Stimulated activated CD4-positive, alpha-beta T cell treated with anti-CD3 and anti-CD28 coated beads, TNF-alpha, amount 100 ng/mL, for 1 hour (primary cell): ENCODE measurements at regions not wholly inside any gene's neighbourhood (a gene's known extent, or its start where the extent isn't known, plus 50 kb on each side); places are given as distances from the start of the nearest gene placed in this dataset.
"Not testable (repeated sequence)": the region's sequence is repeated elsewhere in the genome, so short reads cannot be mapped to it uniquely, and the experiment has no call there.

Experiments
- DNase-seq, 3 donors: peaks; one replicate each; pipeline ENCODE4 v3.0.0-alpha.2; 2020; ENCODE audit warnings: low read depth in 3 of 3, low spot score in 1 of 3

- DNase-seq: no peak
Measured at GRCh38 chr2:160583813-160584537, 90.4 kb upstream of the RBMS1 start.

- no peak for DNase-seq
Measured at GRCh38 chr2:160584972-160585494, 91.4 kb upstream of the RBMS1 start.

- DNase-seq: no peak
Measured at GRCh38 chr2:160590664-160591063, 97.1 kb upstream of the RBMS1 start.

- no peak for DNase-seq
Measured at GRCh38 chr2:160592401-160592800, 98.8 kb upstream of the RBMS1 start.

GRCh38 chr2:160592993-160593392 lies 99.4 kb upstream of the RBMS1 start:
- DNase-seq: no peak

GRCh38 chr2:160596441-160596840 lies 102.8 kb upstream of the RBMS1 start:
- DNase-seq: no peak

- not testable (repeated sequence) for DNase-seq
Measured at GRCh38 chr2:160600437-160600836, 106.8 kb upstream of the RBMS1 start.

GRCh38 chr2:160602073-160602472 lies 108.5 kb upstream of the RBMS1 start:
- DNase-seq: no peak

- DNase-seq: no peak
Measured at GRCh38 chr2:160603771-160604510, 110.3 kb upstream of the RBMS1 start.

GRCh38 chr2:160606341-160606740 lies 112.7 kb upstream of the RBMS1 start:
- no peak for DNase-seq

GRCh38 chr2:160608599-160608998 lies 115.0 kb upstream of the RBMS1 start:
- DNase-seq: no peak

- DNase-seq: no peak
Measured at GRCh38 chr2:160609346-160609745, 115.7 kb upstream of the RBMS1 start.

- no peak for DNase-seq
Measured at GRCh38 chr2:160610041-160610440, 116.4 kb upstream of the RBMS1 start.

- no peak for DNase-seq
Measured at GRCh38 chr2:160612266-160612856, 118.8 kb upstream of the RBMS1 start.

- no peak for DNase-seq
Measured at GRCh38 chr2:160613466-160614153, 120.0 kb upstream of the RBMS1 start.

GRCh38 chr2:160614391-160614790 lies 120.8 kb upstream of the RBMS1 start:
- no peak for DNase-seq

GRCh38 chr2:160615706-160616105 lies 122.1 kb upstream of the RBMS1 start:
- DNase-seq: no peak

GRCh38 chr2:160616149-160616548 lies 122.5 kb upstream of the RBMS1 start:
- DNase-seq: no peak

GRCh38 chr2:160621748-160622147 lies 128.1 kb upstream of the RBMS1 start:
- no peak for DNase-seq

GRCh38 chr2:160628020-160628637 lies 134.5 kb upstream of the RBMS1 start:
- DNase-seq: not testable (repeated sequence)

- no peak for DNase-seq
Measured at GRCh38 chr2:160628811-160629210, 135.2 kb upstream of the RBMS1 start.
